GM18511 (cell line): ENCODE measurements at regions not wholly inside any gene's neighbourhood (a gene's known extent, or its start where the extent isn't known, plus 50 kb on each side); places are given as distances from the start of the nearest gene placed in this dataset.

Experiments
- ATAC-seq: cut with Tn5 transposase; IDR thresholded peaks from one replicate; pipeline ENCODE4 v1.9.1; 2021; ENCODE audit warnings: mild to moderate bottlenecking, moderate library complexity; ENCODE audit not compliant: unreplicated experiment

DNA sequence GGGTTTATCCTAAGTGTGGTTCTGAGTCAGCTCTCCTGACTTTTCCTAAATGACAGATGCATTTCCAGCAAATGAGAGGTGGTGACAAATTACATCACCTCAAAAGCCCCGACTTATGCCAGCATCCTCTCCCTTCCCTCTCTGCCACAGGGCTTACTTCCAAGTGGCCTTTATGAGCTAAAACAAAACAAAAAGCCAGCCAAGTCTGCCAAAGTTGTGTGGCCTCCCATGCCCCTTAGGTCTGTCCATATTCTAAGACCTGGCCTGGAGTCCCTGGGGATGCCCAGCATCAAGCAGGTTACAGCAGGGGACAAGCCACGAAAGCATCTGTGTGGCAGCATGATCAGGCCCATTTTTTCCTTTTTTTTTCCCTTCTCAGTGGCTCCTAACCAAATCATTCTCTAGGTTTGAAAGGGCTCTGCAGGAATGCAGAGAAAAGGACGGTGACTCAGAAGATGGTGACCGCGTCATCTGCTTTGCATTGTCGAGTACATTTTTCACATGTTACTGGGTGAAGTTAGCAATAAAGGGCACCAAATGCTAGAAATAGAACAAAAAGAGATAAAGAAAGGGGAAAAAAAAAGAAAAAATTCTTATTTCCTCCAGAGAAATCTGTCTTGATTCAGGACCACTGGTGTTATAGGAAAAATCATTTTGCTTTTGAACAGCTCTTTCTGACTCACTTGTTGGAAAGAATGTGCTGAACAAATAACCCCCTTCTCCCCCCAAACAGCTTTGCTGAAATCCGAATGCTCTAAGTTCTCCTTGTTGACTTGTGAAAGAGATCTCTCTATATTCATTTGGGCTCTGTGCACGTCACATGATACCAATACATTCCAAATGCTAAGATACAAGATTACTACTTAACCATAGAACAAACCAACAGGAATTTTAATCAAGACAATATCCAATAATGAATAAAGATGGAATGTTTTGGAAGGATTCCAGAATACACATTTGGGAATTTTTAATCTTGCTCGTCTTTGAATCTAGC, 178.7 kb downstream of the EN1 start:
- ATAC-seq = no peak

DNA sequence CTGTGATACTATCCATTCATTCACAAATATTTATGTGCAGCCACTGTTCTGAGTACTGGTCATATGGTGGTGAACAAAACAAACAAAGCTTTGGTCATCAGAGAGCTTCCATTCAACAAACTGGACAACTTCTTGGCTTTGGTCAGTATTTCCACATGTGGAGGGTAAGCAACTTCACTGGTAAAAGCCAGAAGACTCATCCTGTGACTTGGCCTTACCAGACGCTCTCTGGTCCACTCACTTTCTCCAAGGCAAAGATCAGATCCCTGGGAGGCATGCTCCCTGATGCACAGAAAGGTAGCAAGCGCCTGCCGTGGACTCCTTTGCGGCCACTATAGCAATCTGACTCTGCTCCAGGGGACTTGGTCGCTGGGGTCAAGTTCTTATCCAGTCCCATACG, 179.5 kb downstream of the EN1 start:
- ATAC-seq = no peak

DNA sequence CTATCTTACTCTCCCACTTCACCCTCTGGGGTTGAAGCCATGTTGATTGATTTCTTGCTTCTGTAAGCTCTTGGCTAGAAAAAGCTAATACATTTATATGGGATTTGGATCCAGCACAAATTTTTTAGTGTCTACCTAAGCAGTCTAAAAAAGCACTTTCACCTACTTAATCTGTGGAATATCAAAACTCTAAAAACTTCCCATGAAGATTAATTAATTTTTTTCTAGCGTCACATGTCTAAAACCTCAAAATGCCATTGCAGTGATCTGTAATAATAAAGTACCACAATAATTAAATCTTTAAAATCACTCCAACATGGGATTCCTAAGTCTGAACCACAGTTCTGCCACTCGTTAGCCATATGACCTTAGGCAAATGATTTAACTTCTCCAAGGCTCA, 180.1 kb downstream of the EN1 start:
- no peak for ATAC-seq

DNA sequence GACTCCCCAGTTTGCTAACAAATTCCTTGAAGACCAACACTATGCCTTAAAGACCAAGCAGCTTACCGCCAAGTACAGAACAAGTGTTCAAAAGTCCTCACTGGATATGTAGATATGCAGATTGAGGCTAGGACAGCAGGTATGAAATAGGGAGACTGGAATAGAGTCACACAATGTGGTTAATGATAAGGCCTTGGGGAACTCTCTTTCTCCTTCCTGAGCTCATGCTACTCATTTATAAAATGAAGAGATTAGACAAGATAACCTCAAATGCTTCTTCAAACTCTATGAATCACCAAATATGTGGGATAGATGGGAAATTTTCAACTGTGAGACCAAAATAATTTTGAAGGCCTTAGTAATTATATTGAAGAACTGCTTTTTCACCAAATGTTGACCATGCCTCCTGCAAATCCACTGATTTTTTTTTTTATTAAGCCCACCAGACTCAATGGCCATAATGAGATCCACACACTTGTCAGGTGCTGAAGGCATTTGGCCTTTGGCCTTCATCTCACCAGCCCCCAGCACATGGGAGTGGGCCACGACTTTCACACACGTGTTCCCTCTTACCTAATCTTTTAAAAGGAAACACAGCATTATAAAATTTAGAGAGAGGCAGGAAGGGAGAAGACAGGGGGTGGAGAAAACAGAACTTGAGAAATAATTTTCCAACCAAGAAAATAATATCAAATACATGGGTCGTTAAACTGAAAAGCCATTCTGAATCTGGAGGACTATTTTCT, 181.5 kb downstream of the EN1 start:
- no peak for ATAC-seq

DNA sequence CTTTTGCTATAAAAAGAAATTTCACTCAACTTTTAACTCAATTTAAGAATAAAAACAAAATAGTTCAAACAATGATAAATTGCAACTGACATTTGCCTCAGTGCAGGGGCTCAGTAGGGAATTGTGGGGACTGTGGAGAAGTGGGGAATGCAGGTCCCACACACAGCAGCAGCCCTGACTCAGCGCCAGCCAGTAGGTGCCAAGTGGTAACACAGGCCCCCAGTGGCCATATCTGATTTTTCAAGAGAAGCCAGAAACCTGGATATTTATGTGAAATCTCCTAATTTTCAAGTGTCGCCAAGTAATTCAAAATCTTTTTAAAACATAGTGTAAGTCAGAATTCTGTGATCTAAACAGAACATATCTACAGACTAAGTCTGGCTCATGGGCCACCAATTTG, 186.3 kb downstream of the EN1 start:
- no peak for ATAC-seq

DNA sequence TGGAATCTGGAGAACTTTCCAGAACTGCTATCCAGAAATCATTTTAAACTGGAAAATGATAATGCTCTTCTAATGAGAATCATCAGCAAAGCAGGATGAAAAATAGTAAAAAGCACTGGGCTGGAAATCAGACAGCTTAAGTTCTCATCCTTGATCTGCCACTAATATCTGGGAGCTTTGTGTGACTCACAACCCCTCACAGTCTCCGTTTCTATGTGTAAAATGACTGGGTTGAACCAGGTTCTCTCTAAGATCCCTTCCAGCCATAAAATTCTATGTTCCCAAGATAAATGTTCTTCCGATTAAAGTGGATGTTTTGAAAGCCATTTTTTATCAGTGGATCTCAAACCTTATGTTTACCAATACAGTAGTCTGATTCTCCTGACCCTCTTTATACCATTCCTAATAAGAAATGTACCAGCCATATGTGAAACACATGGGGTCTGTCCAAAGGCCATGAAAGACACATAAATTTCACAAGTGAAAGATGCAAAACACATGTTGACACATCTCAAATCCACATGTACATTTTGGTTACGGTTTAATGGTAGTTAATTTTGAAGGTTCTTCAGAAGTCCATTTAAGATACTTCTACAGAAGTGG, 188.8 kb downstream of the EN1 start:
- no peak for ATAC-seq

DNA sequence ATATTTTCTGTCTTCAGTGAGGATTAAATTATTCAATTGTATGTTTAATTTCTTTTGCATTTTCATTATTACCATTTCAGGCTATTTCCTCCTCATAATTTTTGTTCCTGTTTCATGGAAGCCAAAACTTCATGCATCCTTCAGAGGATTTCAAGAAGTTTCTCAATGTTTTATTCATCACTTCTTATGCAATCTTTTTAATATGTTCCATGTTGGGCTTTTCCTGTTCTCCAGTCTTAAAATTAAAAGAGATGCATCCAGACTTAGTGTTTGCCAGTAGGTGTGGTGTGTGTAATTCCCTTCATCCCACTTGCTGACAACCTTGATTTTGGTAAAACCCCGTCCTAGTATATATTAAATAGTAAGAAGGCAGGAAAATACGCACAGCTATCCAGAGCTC, 190.0 kb downstream of the EN1 start:
- no peak for ATAC-seq

DNA sequence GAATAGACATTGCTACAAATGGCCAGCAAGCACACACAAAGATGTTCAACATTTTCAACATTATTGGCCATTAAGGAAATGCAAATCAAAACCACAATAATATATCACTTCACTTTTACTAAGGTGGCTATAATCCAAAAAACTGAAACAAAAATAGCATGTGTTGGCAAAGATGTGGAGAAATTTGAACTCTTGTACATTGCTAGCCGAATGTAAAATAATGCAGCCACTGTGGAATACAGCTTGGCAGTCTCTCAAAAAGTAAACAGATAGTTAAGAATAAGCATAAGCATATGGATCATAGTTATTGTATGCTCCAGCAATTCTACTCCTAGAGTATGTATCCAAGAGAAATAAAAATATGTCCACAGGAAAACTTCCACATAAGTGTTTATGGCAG, 192.5 kb downstream of the EN1 start:
- ATAC-seq = no peak

DNA sequence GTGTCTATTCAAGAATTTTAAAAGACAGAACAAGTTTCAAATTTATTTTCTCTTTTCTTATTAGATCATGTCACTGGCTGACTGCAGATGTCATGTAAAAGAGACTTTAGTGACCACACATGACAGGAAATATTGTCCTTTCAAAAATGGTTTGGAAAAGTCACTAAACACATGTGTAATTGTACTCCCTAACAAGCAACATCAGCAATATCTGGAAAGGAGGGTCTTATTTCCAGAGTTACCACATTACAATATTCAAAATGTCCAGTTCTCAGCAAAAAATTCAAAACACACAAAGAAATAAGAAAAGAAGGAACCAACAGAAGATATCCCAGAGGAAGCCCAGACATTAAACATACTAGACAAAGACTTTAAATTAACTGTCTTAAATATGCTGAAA, 197.1 kb downstream of the EN1 start:
- ATAC-seq = no peak

DNA sequence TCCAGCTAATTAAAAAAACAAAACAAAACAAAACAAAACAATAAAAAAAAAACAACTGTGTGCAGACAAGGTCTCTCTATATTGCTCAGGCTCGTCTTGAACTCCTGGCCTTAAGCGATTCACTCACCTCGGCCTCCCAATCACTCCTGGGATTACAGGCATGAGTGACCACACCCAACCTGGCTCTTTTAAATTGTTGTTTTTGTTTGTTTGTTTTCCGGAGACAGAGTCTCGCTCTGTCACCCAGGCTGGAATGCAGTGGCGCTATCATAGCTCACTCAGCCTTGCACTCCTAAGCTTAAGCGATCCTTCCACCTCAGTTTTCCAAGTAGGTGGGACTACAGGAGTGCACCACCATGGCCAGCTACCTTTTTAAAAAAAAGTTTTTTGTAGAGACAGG, 201.6 kb downstream of the EN1 start:
- ATAC-seq = no peak

DNA sequence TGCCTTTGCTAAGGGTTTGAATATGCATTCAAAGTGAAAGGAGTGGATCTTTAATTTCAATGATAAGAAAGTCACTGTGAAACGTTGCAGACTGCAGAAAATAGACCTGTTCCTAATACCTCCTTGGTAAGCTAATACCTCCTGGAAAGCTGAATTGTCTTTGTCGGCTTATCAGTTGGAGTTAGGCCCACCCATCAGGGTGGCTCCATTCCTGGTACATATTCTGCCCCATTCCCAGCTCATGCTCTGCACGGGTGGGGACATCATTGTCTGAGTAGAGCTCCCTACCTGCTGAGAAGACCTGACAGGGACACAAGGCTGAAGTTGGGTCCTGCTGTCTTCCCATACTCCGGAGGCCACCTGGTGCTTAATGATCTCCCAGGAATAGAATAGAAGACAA, 203.3 kb downstream of the EN1 start:
- no peak for ATAC-seq

DNA sequence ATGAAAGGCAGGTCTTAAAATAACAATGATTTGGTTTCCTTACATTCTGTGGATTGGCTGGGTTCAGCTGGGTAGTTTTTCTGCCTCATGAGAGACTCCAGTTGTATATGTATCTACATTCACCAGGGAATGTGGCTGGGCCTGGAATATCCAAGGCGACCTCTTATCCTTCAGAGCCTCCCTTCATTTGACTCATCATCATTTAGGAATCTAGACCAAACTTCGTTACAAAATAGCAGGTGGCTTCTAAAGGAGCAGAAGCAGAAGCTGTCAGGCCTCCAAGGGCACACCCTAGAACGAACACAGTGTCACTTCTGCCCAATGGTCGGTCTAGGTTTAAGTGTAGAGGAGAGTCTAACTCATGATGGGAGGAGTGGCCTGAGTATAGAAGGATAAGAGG, 204.2 kb downstream of the EN1 start:
- ATAC-seq = no peak

DNA sequence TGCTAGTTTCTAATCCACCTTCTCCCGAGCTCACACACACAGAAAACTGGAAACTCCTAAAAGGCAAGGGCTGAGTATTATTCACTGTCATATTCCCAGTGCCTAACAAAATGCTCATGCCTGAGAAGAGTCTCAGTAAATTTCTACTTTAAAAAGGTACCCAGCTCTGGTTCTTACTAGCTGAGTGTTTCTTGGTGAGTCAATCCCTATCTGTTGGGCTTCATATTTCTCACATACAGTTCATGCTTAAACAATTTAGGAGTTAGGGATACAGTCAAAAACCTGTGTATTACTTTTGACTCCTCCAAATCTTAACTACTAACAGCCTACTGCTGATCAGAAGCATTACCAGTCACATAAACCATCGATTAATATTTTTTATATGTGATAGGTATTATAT, 204.9 kb downstream of the EN1 start:
- ATAC-seq = no peak

DNA sequence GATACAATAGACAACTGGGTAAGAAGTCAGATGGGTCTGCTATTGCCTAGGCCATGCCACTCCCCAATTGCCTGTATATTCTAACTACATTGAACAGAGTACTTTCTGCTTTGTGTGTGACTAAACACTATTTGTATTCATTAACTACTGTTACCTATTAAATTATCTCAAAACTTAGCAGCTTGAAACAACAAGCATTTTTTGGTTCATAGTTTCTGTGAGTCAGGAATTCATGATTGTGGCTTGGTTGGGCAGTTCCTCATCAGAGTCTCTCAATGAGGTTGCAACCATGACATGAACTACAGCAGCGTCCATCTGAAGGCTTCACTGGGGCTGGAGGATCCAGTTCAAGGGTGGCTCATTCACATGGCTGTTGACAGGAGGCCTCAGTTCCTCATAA, 205.7 kb downstream of the EN1 start:
- no peak for ATAC-seq

DNA sequence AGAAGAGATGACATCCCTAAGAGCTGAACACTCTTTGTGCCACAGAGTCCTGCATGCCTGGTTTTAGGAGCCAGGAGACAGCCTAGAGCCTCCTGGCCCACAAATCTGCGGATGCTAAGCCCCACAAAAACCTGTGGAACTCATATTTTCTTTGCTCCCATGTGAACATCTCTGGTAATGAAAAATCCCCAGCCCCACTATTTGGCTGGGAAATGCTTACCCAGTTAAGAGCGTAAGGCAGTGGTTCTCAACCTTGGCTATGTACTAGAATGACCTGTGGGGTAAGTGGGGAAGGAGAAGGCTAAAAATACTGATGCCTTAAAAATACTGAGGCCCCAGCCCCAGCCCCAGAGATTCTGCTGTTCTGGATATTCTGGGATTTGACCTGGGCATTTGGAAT, 208.1 kb downstream of the EN1 start:
- no peak for ATAC-seq

DNA sequence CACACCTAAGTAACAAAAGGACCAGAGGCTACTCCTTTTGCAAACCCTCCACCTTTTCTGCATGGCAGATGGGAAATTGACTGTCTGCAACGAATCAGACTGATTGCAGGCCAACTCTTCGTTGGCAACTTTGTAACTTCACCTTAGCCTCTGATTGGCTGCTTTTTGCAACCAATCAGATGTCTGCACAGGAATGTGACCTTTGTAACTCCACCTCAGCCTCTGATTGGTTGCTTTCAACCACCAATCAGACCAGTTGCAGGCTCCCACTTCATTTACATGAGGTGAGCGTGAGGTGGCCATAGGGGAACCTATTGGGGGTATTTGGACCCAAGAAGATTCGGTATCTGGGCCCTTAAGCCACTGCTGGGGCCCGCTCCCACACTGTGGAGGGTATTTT, 209.0 kb downstream of the EN1 start:
- ATAC-seq = no peak

DNA sequence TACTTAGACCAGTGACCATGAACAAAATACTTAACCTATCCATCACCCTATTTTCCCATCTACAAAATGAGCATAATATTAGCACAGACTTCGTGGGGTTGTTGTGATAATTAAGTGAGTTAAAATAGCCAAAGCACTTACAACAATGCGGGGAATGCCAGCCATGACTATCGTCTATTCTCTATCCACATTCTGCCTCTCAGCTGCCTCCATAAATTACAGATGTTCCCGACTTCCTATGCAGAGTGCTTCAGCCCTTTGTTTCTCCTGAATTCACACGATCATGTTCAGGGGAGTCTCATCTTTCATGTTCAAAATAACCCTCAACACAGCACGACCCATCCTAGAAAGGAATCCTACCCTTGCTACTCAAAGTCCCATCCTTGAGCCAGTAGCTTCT, 211.6 kb downstream of the EN1 start:
- no peak for ATAC-seq

DNA sequence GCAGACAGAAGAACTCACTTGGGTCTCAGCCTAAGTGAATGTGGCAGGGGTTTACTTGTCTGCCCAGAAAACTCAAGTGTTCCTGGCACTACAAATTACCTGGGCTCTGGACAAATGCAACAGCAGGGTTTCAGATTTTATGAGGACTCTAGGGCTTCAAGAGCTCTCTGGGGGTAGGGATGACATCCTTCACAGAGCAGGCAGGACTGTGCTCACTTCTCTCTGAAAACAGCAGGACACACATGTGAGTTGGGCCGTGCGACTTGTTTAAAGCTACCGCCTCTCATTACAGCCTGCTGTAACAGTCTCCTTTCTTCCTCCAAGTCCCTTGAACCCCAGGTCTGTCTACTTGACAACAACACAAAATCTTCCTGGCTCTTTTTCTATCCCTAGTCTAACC, 212.6 kb downstream of the EN1 start:
- no peak for ATAC-seq

DNA sequence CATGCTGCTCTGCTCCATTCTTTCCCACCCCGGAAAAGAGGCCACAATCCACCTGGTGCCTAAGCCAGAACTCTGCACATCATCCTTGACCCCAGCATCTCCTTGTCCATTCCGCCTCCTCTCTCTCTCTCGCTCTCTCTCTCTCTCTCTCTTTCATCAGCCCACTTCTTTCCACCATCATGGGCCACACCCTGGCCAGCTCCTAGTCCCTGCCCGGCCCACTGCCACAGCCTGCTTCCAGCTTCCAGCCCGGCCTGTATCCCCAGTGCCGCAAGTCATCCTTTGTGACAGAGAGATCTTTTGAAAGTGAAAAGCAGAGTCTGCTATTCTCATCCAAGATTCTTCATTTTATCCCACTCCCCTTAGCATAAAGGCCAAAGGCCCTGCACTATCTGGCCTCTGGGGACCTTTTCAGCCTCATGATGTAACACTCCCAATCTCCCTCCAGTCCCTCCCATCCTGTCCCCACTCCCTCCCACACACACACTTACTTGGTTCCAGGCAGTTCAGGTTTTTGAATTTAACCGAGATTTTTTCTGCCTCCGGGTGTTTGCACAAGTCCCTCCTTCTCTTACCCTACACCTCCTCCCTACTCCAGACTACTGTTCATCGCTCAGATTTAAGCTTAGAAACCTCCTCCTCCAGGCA, 214.0 kb downstream of the EN1 start:
- no peak for ATAC-seq

DNA sequence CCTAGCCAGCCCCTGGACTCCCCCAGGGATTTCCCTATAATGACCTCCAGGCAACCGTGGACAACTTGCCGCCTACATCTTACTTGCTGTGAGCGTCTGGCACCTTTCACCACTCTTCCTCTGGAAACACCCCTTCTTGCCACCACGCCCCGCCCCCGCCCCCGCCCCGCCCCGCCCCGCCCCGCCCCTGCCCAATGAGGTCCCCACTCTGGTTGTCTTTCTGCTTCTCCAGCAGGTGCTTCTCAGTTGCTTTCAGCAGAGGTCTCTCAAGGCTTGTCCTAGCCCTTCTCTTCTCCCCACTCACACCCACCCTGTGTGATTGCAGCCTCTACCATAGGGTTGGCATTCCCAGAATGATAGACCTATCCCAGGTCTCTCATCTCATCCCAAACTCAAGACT, 214.5 kb downstream of the EN1 start:
- ATAC-seq = no peak

DNA sequence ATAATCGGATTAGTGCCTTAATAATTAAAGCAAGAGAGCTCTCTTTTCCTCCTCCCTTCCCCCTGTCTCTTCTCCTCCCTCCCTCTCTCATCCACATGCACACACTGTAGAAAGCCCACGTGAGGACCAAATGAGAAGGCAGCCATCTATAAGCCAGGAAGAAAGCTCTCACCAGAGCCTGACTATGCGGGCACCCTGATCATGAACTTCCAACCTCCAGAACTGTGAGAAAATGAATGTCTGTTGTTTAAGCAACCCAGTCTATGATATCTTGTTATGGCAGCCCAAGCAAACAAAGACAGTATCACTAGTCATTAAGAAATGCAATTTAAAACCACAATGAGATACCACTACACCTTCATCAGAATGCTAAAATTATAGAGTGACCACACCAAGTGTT, 220.3 kb downstream of the EN1 start:
- ATAC-seq = no peak
